ENCODE measurements at regions not wholly inside any gene's neighbourhood (a gene's known extent, or its start where the extent isn't known, plus 50 kb on each side); places are given as distances from the start of the nearest gene placed in this dataset.

DNA sequence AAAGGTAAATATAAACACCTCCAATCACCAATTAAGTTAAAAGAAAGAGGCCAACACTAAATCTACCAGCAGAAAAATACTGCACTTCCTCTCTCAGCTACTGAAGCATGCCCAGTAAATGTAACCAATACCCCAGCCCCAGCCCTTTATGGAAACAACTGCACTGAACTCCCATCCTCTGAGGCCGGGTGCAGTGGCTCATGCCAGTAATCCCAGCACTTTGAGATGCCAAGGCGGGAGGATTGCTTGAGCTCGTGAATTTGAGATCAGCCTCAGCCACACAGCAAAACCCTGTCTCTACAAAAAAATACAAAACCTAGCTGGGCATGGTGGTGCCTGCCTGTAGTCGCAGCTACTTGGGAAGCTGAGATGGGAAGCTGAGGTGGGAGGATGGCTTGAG, 221.6 kb upstream of the SOX21 start:
- dilution Hi-C loops (cut with HindIII; ENCODE audit: low sequenced_read_pairs, unreplicated experiment) (no loop called here), in situ Hi-C loops (cut with MboI; ENCODE audit: low sequenced_read_pairs) (no loop called here), intact Hi-C loops (cut with micrococcal nuclease) (no loop called here)
- no peak overlapping the region for H4K5ac ChIP-seq (ENCODE audit: low read depth, low read length)
- no peak overlapping the region for H2AFZ ChIP-seq (replicated peaks; ENCODE audit: low read length, poor library complexity)
- H3K9me1 ChIP-seq (ENCODE audit: insufficient read depth, low read length), result no peaks in the 10 kb centered on the region
- no TSS peak for BruUV-seq (replicated peaks)
- no peak for ATAC-seq (ENCODE audit: low read depth)
- TF ChIP-seq MAZ (IDR thresholded peaks at IDR 0.05; ENCODE audit: borderline replicate concordance, low read depth, low read length) (no peak), NFE2L2 (IDR thresholded peaks at IDR 0.05; ENCODE audit: low read depth, low read length) (no peak), SMC3 (IDR thresholded peaks at IDR 0.05; ENCODE audit: low read depth, low read length) (no peak), RAD21 (IDR thresholded peaks at IDR 0.05; ENCODE audit: low read length) (no peak), BHLHE40 (IDR thresholded peaks at IDR 0.05; ENCODE audit: low read depth, low read length) (no peak), CEBPB (IDR thresholded peaks at IDR 0.05; ENCODE audit: low read depth, low read length) (no peak), MXI1 (IDR thresholded peaks at IDR 0.05; ENCODE audit: borderline replicate concordance, low read depth, low read length) (no peak), FOS (IDR thresholded peaks at IDR 0.05; ENCODE audit: low read depth, low read length) (no peak)
- TF ChIP-seq, protein P1, sequence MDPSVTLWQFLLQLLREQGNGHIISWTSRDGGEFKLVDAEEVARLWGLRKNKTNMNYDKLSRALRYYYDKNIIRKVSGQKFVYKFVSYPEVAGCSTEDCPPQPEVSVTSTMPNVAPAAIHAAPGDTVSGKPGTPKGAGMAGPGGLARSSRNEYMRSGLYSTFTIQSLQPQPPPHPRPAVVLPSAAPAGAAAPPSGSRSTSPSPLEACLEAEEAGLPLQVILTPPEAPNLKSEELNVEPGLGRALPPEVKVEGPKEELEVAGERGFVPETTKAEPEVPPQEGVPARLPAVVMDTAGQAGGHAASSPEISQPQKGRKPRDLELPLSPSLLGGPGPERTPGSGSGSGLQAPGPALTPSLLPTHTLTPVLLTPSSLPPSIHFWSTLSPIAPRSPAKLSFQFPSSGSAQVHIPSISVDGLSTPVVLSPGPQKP (IDR thresholded peaks at IDR 0.05; ENCODE audit: borderline replicate concordance, low read depth, low read length), result no peak
- no peak overlapping the region for H3K56ac ChIP-seq (ENCODE audit: extremely low read depth, insufficient read depth, low read length)
- no peak overlapping the region for H2BK120ac ChIP-seq (ENCODE audit: low read depth, low read length)
- H2AK5ac ChIP-seq (ENCODE audit: low read depth, low read length), result no peak overlapping the region
- no peak overlapping the region for H2BK20ac ChIP-seq (ENCODE audit: low read depth, low read length)
- H3K9ac ChIP-seq (ENCODE audit: low read depth, low read length), result no peak overlapping the region
- no peak overlapping the region for H3K4ac ChIP-seq (ENCODE audit: low read depth, low read length)
- no peak overlapping the region for H3K27ac ChIP-seq (ENCODE audit: insufficient read depth, low read length)
- ChIA-PET POLR2A (ENCODE audit: unreplicated experiment) (no interaction called here), CTCF (no interaction called here)
- H3K4me2 ChIP-seq (ENCODE audit: low read depth, low read length), result no peak overlapping the region
- H2AK9ac ChIP-seq (replicated peaks; ENCODE audit: low read depth, low read length, poor library complexity), result no peak overlapping the region
- H3K4me1 ChIP-seq (ENCODE audit: control insufficient read depth, insufficient read depth, low read length), result no peaks in the 10 kb centered on the region
- H3K14ac ChIP-seq (replicated peaks; ENCODE audit: low read depth, low read length), result no peak overlapping the region
- no CpG with 5 or more reads among the region's 4 CpGs for WGBS, 2 experiments (ENCODE audit: extremely low coverage in 2 of 2, insufficient read length in 1 of 2)
- H4K8ac ChIP-seq (ENCODE audit: low read depth in 2 of 2, low read length in 2 of 2), result no peak overlapping the region
- no peaks in the 10 kb centered on the region for H3K27me3 ChIP-seq (ENCODE audit: control insufficient read depth, insufficient read depth, low read length)
- no peaks in the 10 kb centered on the region for H3K36me3 ChIP-seq (ENCODE audit: control insufficient read depth, insufficient read depth, low read length)
- H2BK15ac ChIP-seq (ENCODE audit: low read depth, low read length), result no peak overlapping the region
- no peaks in the 10 kb centered on the region for H4K20me1 ChIP-seq (ENCODE audit: insufficient read depth, low read length)
- no peaks in the 10 kb centered on the region for H3K79me1 ChIP-seq (ENCODE audit: low read depth in 1 of 2, low read length in 2 of 2)
- no peak overlapping the region for H3K18ac ChIP-seq (ENCODE audit: low read depth, low read length)
- no peak overlapping the region for H4K91ac ChIP-seq (ENCODE audit: insufficient read depth, low read depth, low read length)
- H3K23ac ChIP-seq (ENCODE audit: low read depth, low read length), result no peak overlapping the region
- no peak overlapping the region for H2BK5ac ChIP-seq (ENCODE audit: low read depth, low read length, poor library complexity, severe bottlenecking)
- DNase-seq, result no peak
- H3K9me3 ChIP-seq (ENCODE audit: control insufficient read depth, insufficient read depth, low read length), result no peaks in the 10 kb centered on the region
- no peak overlapping the region for H3K4me3 ChIP-seq (ENCODE audit: insufficient read depth, low read depth, low read length)
